GM18951 (cell line): ENCODE measurements at regions not wholly inside any gene's neighbourhood (a gene's known extent, or its start where the extent isn't known, plus 50 kb on each side); places are given as distances from the start of the nearest gene placed in this dataset.
"Not testable (repeated sequence)": the region's sequence is repeated elsewhere in the genome, so short reads cannot be mapped to it uniquely, and the experiment has no call there.

Source experiments
- POLR2A ChIP-seq: IDR thresholded peaks from 4 replicates; pipeline ENCODE4 v1.6.1; 2011; ENCODE audit warnings: mild to moderate bottlenecking; ENCODE audit not compliant: insufficient read length, insufficient read depth; ENCODE audit errors: extremely low read depth
- in situ Hi-C: fragments of 300-500 bp; cut with MboI; formaldehyde crosslinking; loops from one replicate; pipeline ENCODE4 v1.12.0; 2022; ENCODE audit warnings: low sequenced_read_pairs, mixed read lengths, inconsistent platforms; ENCODE audit not compliant: unreplicated experiment

DNA sequence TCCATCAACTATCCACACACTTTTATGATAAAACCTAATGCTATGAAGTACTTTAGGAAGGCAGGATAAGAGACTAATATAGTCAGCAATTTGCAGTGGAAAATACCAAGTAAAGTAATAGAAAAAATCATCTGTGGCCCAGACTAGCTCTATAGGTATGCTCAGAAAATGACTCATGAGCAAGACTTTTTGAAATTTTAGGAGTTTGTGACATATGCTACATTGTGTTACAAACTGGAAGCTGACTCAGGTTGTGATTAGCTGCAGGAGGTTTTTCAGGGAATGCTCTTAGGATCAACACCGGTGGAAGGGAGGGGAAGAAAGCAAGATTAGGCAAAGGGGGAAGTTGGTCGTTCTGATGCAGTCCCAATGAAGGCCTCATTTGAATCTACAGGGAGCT is 56.1 kb downstream of the FEZF1 start:
- no peak for TF ChIP-seq POLR2A
- in situ Hi-C loops: no loop called here

DNA sequence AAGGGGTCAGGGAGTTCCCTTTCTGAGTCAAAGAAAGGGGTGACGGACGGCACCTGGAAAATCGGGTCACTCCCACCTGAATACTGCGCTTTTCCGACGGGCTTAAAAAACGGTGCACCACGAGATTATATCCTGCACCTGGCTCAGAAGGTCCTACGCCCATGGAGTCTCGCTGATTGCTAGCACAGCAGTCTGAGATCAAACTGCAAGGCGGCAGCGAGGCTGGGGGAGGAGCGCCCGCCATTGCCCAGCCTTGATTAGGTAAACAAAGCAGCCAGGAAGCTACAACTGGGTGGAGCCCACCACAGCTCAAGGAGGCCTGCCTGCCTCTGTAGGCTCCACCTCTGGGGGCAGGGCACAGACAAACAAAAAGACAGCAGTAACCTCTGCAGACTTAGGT is 65.8 kb downstream of the FEZF1 start:
- in situ Hi-C loops: not testable (repeated sequence)

DNA sequence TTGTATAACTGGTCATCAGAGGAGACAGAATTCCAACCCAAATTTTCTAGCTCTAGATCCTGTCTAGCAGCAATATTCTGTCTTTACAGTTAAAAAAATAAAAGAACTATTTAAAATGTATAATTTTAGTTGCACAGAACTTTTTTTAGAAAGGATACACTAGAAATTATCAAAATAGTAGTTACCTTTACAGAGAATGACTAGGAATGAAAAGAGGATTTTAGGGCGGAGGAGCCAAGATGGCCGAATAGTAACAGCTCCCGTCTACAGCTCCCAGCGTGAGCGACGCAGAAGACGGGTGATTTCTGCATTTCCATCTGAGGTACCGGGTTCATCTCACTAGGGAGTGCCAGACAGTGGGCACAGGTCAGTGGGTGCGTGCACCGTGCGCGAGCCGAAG is 66.3 kb downstream of the FEZF1 start:
- in situ Hi-C loops: not testable (repeated sequence)

DNA sequence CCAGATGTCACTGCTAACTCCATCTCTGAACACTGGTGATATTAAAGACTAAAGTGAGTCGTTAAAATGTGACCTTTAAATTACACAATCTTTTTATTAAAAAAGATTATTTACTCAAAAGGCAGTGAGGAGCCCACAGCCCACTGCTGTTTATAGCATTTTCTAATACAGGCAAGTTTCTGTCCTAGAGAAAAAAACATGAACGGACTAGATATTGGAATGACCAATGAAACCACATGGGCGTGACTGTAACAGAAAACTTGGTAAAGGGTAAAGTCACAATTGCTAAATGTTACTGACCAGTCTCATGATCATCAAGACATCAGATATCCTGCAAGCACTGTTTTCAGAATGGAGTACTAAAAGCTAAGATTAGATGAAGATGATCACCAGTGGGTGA is 78.7 kb downstream of the FEZF1 start:
- in situ Hi-C loops: no loop called here

DNA sequence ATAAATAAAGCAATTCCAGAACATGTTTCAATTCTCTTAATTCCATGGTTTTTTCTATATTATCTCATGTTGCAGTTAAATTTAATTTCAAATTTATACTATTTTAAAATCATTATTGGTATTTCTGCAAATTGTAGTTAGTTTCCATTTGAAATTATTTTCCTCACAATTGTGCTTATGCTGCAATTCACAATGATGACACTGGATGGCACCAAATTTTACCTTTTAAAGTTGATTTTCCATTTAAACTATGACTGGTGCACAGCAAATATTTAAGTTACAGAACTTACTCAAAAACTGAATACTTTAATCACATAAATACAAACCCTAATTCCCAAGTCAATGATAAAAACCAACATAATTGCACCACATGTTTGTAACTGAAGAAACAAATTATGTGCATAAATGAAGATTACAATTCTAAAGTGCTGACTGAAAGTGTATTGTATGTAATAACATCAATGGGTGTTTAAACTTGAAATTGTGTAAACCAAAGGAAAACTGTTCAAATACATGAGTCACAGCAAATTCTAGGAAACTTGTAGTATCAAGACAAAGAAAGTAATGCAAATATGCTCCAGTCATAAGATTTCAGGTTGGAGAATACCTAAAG is 75.3 kb upstream of the AASS start:
- in situ Hi-C loops: loop anchor here (25.0 kb wide), 1 partner anchor 318 kb away; no protein-coding TSS in a partner anchor
- no peak for TF ChIP-seq POLR2A

More for the DNA sequence above, 78.7 kb downstream of the FEZF1 start:
- TF ChIP-seq POLR2A: no peak

DNA sequence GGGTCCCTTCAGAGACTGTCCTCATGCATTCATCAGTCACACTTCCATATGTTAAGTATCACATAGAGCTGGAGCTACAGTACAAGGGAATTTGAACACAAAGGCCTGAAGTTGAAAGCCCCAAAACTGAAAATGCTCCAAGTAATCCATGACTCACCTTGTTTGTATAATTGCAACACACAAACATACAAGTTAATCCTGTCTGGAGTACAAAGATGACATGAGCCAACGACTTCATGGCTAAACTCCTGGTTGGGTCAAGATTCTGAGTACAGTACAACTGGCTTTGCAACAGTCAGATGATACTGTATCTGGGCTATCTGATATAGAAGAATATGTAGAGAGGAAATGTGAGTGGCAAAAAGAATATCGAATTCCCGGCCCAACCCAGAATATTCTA is 73.1 kb upstream of the AASS start:
- in situ Hi-C loops: loop anchor here (25.0 kb wide), 1 partner anchor 320 kb away; no protein-coding TSS in a partner anchor
- no peak for TF ChIP-seq POLR2A

DNA sequence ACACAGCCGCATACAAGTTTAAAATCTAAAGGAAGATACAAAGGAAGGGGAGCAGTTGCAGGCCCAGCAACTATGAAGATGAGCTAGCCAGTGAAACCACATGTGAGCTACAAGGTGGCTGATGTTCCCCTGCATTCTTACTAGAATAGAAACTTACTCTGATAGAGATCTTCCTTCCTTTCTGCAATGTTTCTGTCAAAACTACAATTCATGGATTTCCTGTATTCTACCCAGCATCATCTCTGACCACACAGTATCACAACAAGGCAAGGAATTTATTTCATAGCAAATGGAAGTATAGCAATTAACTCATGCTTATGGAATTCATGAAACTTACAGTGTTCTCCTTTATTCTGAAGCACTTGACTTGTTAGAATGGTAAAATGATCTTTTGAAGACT is 68.7 kb upstream of the AASS start:
- no peak for TF ChIP-seq POLR2A
- in situ Hi-C loops: loop anchor here (25.0 kb wide), 1 partner anchor 325 kb away; no protein-coding TSS in a partner anchor

DNA sequence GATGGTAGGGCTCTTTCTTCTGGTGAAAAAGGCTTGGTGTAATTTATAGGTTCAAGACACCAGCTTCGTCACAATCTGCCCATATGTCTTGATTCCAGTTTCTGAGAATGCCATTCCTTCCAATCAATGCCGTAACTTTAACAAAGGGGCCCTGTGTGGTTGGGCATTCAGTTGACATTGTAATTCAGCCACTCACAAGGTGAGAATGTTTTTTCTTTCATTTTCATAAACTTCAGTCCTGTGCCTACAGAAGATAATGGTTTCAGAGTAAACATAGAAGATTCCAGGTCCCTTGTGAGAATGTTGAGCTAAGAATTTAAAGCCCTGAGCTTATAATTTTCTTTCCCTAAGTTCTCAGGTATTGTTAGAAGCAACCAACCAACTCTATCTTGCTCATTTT is 67.3 kb upstream of the AASS start:
- in situ Hi-C loops: loop anchor here (25.0 kb wide), 1 partner anchor 326 kb away; no protein-coding TSS in a partner anchor
- no peak for TF ChIP-seq POLR2A

DNA sequence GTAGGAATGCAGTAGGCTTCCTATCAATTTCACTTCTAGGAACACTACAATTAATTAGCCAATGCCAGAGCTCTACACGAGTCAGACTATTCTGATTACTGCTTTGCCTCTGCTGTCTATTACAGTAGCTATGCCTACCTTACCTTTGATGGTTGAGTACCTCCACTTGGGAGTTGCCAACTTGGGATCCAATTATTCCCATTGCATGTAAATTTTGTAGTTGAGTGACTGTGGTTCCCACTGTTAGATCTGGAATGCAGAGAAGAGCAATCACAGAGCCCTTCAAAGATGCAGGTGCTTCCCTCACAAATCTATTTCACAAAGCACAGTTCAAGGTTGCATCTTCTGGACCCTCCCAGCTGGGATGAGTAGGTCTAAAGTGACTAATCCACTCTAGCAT is 62.9 kb upstream of the AASS start:
- no peak for TF ChIP-seq POLR2A
- in situ Hi-C loops: loop anchor here (25.0 kb wide), 1 partner anchor 330 kb away; no protein-coding TSS in a partner anchor

DNA sequence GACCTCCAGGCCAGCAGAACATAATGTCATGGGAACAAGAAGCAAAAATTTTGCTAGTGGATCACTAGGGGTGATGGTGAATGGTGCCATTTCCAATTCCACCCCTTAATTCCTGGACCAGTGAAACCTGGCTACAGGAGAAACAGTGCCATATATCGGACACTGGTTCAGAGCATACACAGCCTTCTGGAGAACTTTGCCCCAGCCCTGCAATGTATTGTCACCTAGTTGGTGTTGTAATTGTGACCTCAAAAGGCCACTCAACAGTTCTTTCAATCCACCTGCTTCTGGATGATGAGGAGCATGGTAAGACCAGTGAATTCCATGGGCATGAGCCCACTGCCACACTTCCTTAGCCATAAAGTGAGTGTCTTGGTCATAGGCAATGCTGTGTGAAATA is 59.8 kb upstream of the AASS start:
- no peak for TF ChIP-seq POLR2A
- in situ Hi-C loops: loop anchor here (25.0 kb wide), 1 partner anchor 333 kb away; no protein-coding TSS in a partner anchor

DNA sequence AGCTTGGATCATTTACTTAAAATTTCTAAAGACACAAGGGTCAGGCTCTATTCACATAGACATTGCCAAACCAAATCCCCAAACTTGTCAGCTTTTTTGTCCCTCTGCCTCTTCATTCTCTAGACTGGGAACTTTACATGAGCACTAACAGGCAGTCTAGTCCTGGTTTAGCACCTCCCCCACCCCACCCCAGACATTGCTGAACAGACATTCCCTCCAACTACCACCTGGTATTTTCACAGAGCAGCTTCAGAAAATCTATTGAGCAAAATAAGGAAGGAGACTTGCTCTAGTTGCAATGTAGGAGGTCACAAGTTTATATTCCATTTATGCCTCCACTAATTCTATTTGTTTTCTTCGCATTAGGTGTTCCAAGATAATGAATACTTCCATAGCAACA is 56.8 kb upstream of the AASS start:
- in situ Hi-C loops: loop anchor here (25.0 kb wide), 1 partner anchor 336 kb away; no protein-coding TSS in a partner anchor

DNA sequence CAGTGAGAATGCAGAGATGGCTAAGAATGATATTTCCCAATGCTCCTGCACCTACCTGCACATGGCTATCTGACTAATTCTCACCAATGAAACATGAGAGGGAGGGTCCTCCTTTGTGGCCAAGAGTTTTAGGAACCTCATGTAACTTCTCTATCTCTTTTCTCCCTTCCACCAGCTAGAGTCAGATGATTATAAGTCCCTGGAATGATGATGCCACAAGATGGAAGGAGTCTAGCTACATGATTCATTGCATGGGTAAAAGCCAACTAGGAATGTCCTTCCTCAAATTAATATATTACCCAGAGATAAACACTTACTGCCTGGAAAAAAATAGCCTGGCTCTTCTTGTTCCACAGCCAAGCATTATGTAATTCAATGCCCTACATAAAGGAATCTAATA is 55.1 kb upstream of the AASS start:
- no peak for TF ChIP-seq POLR2A
- in situ Hi-C loops: no loop called here

More for the DNA sequence above, 56.8 kb upstream of the AASS start:
- no peak for TF ChIP-seq POLR2A

DNA sequence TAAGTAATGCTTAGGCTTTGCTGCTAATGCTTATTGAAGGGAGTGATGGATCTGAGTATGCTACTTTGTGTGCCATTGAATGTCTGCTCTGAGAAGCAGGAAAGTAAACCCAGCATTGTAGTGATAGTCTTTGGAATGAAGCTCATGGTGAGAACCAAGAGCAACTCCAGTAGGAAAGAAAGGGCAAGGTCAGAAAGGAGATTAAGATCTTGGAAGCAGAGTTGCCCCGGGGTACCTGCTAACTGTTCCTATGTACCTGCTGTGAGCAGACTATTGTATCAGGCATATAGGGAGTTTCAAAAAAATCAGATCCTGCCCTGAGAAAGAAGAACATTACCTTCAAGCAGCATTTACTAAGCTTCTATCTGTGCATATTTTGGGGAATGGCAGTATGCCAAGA is 54.5 kb upstream of the AASS start:
- in situ Hi-C loops: no loop called here
- TF ChIP-seq POLR2A: no peak
